Transverse colon (tissue), 3 donors: ENCODE measurements at regions not wholly inside any gene's neighbourhood (a gene's known extent, or its start where the extent isn't known, plus 50 kb on each side); places are given as distances from the start of the nearest gene placed in this dataset.

Source experiments
- EP300 ChIP-seq: sonication (generic); formaldehyde crosslinking; IDR thresholded peaks from one replicate; pipeline ENCODE4 v1.6.1; 2017; ENCODE audit warnings: antibody characterized with exemption, low read depth
- TF ChIP-seq, protein P1 (sequence below), 5 experiments: fragments of 200-600 bp in 3 of 5; fragments of 450-650 bp in 2 of 5; sonication (generic) in 3 of 5; IDR thresholded peaks; 1 replicate in 2 of 5; 2 replicates in 3 of 5; pipeline ENCODE4 v1.5.1; 2016 to 2017; ENCODE audit warnings: antibody characterized with exemption in 5 of 5, inconsistent platforms in 3 of 5, mild to moderate bottlenecking in 2 of 5, moderate library complexity in 1 of 5

DNA sequence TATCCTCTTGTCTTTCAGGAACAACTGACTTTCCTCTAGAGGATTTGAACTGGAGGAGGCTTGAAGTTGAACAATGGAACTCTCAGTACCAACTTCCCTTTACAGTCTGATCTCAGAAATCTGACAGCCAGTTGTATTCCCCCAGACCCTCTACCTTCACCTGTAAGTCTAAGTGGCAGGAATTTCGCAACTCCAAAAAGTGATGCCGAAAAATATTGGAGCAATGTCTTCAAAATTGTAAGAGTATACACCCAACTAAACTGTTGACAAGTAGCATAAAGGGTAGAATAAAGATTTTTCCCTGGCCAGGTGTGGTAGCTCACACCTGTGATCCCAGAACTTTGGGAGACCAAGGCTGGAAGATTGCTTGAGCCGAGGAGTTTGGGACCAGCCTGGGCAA is 69.1 kb upstream of the CFAP20DC start:
- TF ChIP-seq EP300: no peak
- TF ChIP-seq, protein P1, sequence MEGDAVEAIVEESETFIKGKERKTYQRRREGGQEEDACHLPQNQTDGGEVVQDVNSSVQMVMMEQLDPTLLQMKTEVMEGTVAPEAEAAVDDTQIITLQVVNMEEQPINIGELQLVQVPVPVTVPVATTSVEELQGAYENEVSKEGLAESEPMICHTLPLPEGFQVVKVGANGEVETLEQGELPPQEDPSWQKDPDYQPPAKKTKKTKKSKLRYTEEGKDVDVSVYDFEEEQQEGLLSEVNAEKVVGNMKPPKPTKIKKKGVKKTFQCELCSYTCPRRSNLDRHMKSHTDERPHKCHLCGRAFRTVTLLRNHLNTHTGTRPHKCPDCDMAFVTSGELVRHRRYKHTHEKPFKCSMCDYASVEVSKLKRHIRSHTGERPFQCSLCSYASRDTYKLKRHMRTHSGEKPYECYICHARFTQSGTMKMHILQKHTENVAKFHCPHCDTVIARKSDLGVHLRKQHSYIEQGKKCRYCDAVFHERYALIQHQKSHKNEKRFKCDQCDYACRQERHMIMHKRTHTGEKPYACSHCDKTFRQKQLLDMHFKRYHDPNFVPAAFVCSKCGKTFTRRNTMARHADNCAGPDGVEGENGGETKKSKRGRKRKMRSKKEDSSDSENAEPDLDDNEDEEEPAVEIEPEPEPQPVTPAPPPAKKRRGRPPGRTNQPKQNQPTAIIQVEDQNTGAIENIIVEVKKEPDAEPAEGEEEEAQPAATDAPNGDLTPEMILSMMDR (IDR thresholded peaks at IDR 0.05): no peak
